ENCODE measurements at regions not wholly inside any gene's neighbourhood (a gene's known extent, or its start where the extent isn't known, plus 50 kb on each side); places are given as distances from the start of the nearest gene placed in this dataset.

GRCh38 chr2:7824211-7824610, 857.6 kb upstream of the ID2 start:
- no peak for DNase-seq
- Mint-ChIP-seq H3K27ac (no peak overlapping the region), H3K9me3 (no peaks in the 10 kb centered on the region), H3K4me1 (ENCODE audit: low read depth) (peaks cover 27% of the 10 kb centered on the region), H3K27me3 (no peaks in the 10 kb centered on the region), H3K36me3 (ENCODE audit: low read depth) (no peaks in the 10 kb centered on the region), H3K4me3 (no peak overlapping the region)

- H3K4me1 Mint-ChIP-seq (ENCODE audit: low read depth), result peaks cover 35% of the 10 kb centered on the region
- H3K27ac Mint-ChIP-seq, result peak overlapping the region; percentile 95
- peaks cover 3% of the 10 kb centered on the region for H3K27me3 Mint-ChIP-seq
- H3K9me3 Mint-ChIP-seq, result no peaks in the 10 kb centered on the region
- DNase-seq, result peak; percentile 53
- H3K4me3 Mint-ChIP-seq, result peak overlapping the region; percentile 27
- no peaks in the 10 kb centered on the region for H3K36me3 Mint-ChIP-seq (ENCODE audit: low read depth)
These were observed 856.1 kb upstream of the ID2 start for GRCh38 chr2:7825591-7826312.

- no peaks in the 10 kb centered on the region for H3K36me3 Mint-ChIP-seq (ENCODE audit: low read depth)
- H3K4me3 Mint-ChIP-seq, result no peak overlapping the region
- H3K4me1 Mint-ChIP-seq (ENCODE audit: low read depth), result peaks cover 38% of the 10 kb centered on the region
- peak overlapping the region; percentile 80 for H3K27ac Mint-ChIP-seq
- peaks cover 3% of the 10 kb centered on the region for H3K27me3 Mint-ChIP-seq
- H3K9me3 Mint-ChIP-seq, result no peaks in the 10 kb centered on the region
- DNase-seq, result no peak
These were observed 855.2 kb upstream of the ID2 start for GRCh38 chr2:7826656-7827055.

DNA sequence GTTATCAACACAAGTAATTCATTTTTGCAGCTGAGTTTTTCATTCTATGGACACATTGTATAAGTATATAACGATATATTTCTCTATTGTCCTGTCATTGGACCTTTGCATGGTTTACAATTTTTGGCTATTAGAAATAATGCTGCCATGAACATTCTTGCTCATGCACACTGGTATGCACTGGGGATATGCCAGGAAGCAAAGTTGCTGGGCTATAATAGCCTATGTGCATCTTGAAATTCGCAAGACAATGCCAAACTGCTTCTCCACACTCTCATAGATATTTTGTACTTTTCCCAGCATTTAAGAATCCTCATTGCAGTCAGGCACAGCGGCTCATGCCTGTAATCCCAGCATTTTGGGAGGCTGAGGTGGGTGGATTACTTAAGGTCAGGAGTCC, 852.6 kb upstream of the ID2 start:
- DNase-seq, result no peak
- H3K4me1 Mint-ChIP-seq (ENCODE audit: low read depth), result peaks cover 38% of the 10 kb centered on the region
- H3K27ac Mint-ChIP-seq, result no peak overlapping the region
- no peaks in the 10 kb centered on the region for H3K36me3 Mint-ChIP-seq (ENCODE audit: low read depth)
- peaks cover 3% of the 10 kb centered on the region for H3K27me3 Mint-ChIP-seq
- no peaks in the 10 kb centered on the region for H3K9me3 Mint-ChIP-seq
- H3K4me3 Mint-ChIP-seq, result no peak overlapping the region

GRCh38 chr2:7830616-7831015, 851.2 kb upstream of the ID2 start:
- peaks cover 35% of the 10 kb centered on the region for H3K4me1 Mint-ChIP-seq (ENCODE audit: low read depth)
- no peak for DNase-seq
- H3K27me3 Mint-ChIP-seq, result peaks cover 3% of the 10 kb centered on the region
- H3K27ac Mint-ChIP-seq, result no peak overlapping the region
- H3K9me3 Mint-ChIP-seq, result no peaks in the 10 kb centered on the region
- H3K36me3 Mint-ChIP-seq (ENCODE audit: low read depth), result no peaks in the 10 kb centered on the region
- H3K4me3 Mint-ChIP-seq, result no peak overlapping the region

DNA sequence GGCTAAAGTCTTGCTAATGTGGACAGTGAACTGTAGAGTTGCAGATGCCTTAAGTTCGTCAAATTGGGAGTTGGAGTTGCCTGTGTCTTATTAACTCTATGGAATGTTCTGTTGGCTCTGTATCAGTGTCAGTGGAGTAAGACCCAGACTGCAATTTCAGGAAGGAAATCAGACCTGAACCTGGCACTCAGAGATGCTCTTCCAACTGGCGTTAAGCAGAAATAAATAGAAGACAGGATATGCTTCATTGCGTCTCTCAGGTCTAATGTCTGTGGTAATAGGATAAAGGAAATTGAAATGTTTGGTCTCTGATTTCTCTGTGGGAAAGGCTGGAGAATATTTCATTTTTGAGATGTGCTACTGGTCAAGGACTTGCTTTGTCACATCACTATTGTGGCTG, 846.7 kb upstream of the ID2 start:
- peaks cover 19% of the 10 kb centered on the region for H3K4me1 Mint-ChIP-seq (ENCODE audit: low read depth)
- no peaks in the 10 kb centered on the region for H3K9me3 Mint-ChIP-seq
- H3K36me3 Mint-ChIP-seq (ENCODE audit: low read depth), result no peaks in the 10 kb centered on the region
- no peaks in the 10 kb centered on the region for H3K27me3 Mint-ChIP-seq
- DNase-seq, result no peak
- no peak overlapping the region for H3K4me3 Mint-ChIP-seq
- no peak overlapping the region for H3K27ac Mint-ChIP-seq

DNA sequence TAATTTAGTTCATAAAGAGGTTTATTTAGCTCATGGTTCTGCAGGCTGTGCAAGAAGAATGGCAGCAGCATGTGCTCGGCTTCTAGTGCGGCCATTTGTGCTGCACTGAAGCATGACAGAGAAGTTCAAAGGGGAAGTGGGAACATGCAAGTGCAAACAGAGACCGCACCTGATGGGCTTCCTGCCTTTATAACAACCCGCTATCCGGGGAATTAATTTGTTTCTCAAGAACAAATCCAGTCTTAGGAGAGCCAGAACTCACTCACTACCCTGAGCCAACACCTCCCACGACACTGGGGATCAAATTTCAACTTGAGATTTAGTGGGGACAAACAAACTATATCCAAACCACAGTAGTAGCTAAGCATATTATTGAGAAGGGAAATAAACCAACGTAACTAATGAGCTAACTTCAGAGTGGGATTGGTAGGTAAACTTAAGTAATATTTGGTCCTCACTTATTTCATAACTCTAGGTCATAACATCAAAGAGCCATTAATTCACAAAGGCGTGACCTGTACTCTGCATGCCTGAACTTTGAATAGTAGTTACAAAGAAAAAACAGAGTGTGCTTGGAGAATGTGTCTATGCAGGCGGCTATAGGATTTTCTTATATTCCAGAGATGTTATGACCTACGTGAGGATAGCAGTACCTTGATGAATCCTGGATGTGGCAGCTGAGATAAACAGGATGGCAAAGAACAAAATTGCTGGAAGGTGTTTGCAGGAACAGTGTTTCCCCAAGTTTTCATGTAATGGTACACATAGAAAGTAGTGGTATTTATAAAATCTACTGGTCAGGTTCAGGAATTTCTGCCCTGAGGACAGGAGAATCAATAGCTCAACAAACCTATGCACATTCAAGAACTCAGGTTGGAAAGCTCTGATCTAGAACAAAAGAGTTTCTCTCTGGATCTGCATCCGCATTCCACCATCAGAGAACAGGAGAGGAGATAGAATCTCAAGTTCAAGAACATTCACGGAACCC, 845.9 kb upstream of the ID2 start:
- no peak for DNase-seq
- Mint-ChIP-seq H3K36me3 (ENCODE audit: low read depth) (no peaks in the 10 kb centered on the region), H3K27ac (no peak overlapping the region), H3K9me3 (peaks cover 2% of the 10 kb centered on the region), H3K4me1 (ENCODE audit: low read depth) (peaks cover 13% of the 10 kb centered on the region), H3K27me3 (no peaks in the 10 kb centered on the region), H3K4me3 (no peak overlapping the region)

- Mint-ChIP-seq H3K36me3 (ENCODE audit: low read depth) (no peaks in the 10 kb centered on the region), H3K27me3 (no peaks in the 10 kb centered on the region), H3K4me3 (no peak overlapping the region), H3K4me1 (ENCODE audit: low read depth) (peaks cover 15% of the 10 kb centered on the region), H3K27ac (no peak overlapping the region), H3K9me3 (peaks cover 4% of the 10 kb centered on the region)
- no peak for DNase-seq
These were observed 844.6 kb upstream of the ID2 start for GRCh38 chr2:7837237-7837760.

- DNase-seq, result no peak
- no peak overlapping the region for H3K4me3 Mint-ChIP-seq
- H3K36me3 Mint-ChIP-seq (ENCODE audit: low read depth), result no peaks in the 10 kb centered on the region
- H3K27me3 Mint-ChIP-seq, result no peaks in the 10 kb centered on the region
- H3K27ac Mint-ChIP-seq, result no peak overlapping the region
- H3K9me3 Mint-ChIP-seq, result peaks cover 6% of the 10 kb centered on the region
- peaks cover 15% of the 10 kb centered on the region for H3K4me1 Mint-ChIP-seq (ENCODE audit: low read depth)
These were observed 843.2 kb upstream of the ID2 start for GRCh38 chr2:7838669-7839068.

- Mint-ChIP-seq H3K9me3 (peaks cover 6% of the 10 kb centered on the region), H3K27me3 (no peaks in the 10 kb centered on the region), H3K4me3 (no peak overlapping the region), H3K27ac (no peak overlapping the region), H3K36me3 (ENCODE audit: low read depth) (no peaks in the 10 kb centered on the region), H3K4me1 (ENCODE audit: low read depth) (peaks cover 16% of the 10 kb centered on the region)
- no peak for DNase-seq
These were observed 841.0 kb upstream of the ID2 start for GRCh38 chr2:7840651-7841380.

- H3K27me3 Mint-ChIP-seq, result no peaks in the 10 kb centered on the region
- no peak for DNase-seq
- peaks cover 14% of the 10 kb centered on the region for H3K4me1 Mint-ChIP-seq (ENCODE audit: low read depth)
These were observed 840.1 kb upstream of the ID2 start for GRCh38 chr2:7841751-7842150.

DNA sequence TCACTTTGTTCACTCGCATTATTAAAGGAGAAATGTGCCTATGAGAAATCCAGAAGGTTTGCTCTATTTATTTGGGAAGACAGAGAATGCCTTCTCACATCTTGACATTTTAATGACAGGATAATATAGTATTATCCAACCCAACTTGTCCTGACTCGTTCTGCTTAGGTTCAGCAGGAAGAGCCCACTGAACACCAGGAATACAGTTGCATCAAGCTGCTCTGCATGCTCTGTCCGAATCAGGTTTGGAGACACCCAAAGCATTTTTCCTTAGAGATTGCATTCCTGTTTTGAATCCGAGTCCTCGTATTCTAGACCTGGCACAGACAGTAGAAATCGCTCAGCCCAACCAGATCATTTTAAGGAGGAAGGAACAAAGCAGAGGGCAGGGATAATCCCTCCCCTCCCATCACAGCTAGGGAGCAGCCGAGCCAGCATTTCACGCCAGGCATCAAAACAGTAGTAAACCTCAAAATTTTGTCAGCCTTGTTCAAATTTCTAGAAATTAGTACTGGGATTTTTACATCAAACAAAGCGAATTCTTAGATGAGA, 837.4 kb upstream of the ID2 start:
- Mint-ChIP-seq H3K4me3 (no peak overlapping the region), H3K36me3 (ENCODE audit: low read depth) (no peaks in the 10 kb centered on the region), H3K27me3 (no peaks in the 10 kb centered on the region), H3K9me3 (peaks cover 10% of the 10 kb centered on the region), H3K4me1 (ENCODE audit: low read depth) (peaks cover 37% of the 10 kb centered on the region), H3K27ac (no peak overlapping the region)
- no peak for DNase-seq

More at GRCh38 chr2:7841751-7842150, 840.1 kb upstream of the ID2 start:
- Mint-ChIP-seq H3K4me3 (no peak overlapping the region), H3K9me3 (peaks cover 6% of the 10 kb centered on the region), H3K36me3 (ENCODE audit: low read depth) (no peaks in the 10 kb centered on the region), H3K27ac (no peak overlapping the region)

DNA sequence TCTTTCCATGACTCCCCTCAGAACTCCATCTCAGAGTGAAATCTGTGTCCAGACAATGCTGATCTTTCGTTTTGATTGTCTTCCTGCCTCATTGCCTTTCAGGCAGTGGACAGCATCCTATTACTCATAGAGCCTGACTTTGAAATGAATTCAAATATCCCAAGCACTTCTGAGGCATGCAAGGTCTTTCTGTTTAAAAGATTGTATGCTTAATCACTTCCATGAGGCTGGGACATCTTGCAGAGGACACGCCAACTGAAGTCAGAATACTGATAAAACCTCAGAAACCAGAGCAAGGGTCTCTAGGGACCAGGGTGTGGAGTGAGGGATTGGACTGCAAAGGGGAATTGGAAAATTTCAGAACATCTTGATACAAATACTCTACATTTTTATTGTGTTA, 836.5 kb upstream of the ID2 start:
- Mint-ChIP-seq H3K27ac (no peak overlapping the region), H3K36me3 (ENCODE audit: low read depth) (no peaks in the 10 kb centered on the region), H3K9me3 (peaks cover 10% of the 10 kb centered on the region), H3K27me3 (no peaks in the 10 kb centered on the region), H3K4me3 (no peak overlapping the region), H3K4me1 (ENCODE audit: low read depth) (peaks cover 37% of the 10 kb centered on the region)
- no peak for DNase-seq

GRCh38 chr2:7846607-7847006, 835.2 kb upstream of the ID2 start:
- H3K4me3 Mint-ChIP-seq, result no peak overlapping the region
- no peak for DNase-seq
- no peaks in the 10 kb centered on the region for H3K27me3 Mint-ChIP-seq
- peaks cover 35% of the 10 kb centered on the region for H3K4me1 Mint-ChIP-seq (ENCODE audit: low read depth)
- H3K9me3 Mint-ChIP-seq, result peaks cover 6% of the 10 kb centered on the region
- no peaks in the 10 kb centered on the region for H3K36me3 Mint-ChIP-seq (ENCODE audit: low read depth)
- no peak overlapping the region for H3K27ac Mint-ChIP-seq

Data from activated T-cell treated with anti-CD3 and anti-CD28 coated beads, Interleukin-2, amount 50 U/mL, for 24 hours (primary cell).